ENCODE measurements at regions not wholly inside any gene's neighbourhood (a gene's known extent, or its start where the extent isn't known, plus 50 kb on each side); places are given as distances from the start of the nearest gene placed in this dataset.
"Not testable (repeated sequence)": the region's sequence is repeated elsewhere in the genome, so short reads cannot be mapped to it uniquely, and the experiment has no call there.

DNA sequence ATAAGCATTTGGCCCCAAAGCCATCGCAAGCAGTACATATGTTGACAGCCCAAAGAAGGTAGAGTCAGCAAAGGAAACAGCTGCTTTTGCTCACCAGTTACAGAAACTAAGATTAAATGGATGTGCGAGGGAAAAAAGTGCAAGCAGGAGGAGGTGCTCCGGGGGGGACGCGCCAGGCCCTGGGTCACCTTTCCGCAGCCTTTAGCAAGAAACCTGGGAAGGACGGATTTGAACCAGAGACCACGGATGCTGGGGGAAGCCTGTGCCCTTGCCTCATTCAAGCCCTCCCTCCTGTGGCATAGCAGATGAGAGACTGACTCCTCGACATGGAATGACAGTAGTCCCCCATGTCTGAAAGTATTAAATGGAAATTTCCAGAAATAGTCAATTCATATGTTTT lies 405.6 kb upstream of the PRKCQ start:
- TF ChIP-seq, protein P1, sequence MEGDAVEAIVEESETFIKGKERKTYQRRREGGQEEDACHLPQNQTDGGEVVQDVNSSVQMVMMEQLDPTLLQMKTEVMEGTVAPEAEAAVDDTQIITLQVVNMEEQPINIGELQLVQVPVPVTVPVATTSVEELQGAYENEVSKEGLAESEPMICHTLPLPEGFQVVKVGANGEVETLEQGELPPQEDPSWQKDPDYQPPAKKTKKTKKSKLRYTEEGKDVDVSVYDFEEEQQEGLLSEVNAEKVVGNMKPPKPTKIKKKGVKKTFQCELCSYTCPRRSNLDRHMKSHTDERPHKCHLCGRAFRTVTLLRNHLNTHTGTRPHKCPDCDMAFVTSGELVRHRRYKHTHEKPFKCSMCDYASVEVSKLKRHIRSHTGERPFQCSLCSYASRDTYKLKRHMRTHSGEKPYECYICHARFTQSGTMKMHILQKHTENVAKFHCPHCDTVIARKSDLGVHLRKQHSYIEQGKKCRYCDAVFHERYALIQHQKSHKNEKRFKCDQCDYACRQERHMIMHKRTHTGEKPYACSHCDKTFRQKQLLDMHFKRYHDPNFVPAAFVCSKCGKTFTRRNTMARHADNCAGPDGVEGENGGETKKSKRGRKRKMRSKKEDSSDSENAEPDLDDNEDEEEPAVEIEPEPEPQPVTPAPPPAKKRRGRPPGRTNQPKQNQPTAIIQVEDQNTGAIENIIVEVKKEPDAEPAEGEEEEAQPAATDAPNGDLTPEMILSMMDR (IDR thresholded peaks at IDR 0.05; ENCODE audit: partially characterized antibody, unreplicated experiment): no peak
- no peaks in the 10 kb centered on the region for H3K9me3 Mint-ChIP-seq (ENCODE audit: unreplicated experiment)

DNA sequence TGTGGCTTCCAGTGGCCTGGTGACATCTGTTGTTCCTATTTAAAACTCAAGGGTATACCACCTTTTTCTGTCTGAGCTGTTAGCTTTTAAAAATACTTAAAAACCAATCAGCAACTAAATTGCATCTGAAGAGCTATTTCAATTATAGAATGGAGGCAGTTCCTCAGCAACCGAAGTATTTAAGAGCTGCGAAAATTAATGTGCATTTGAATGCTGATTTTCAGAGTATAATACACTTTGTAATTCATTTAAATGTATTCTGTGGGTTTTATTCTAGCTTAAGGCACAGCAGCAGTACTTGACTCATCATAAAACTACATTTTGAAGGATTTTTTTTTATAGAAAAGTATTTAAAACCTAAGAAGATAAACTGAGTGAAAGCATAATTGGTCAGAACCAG lies 404.9 kb upstream of the PRKCQ start:
- Mint-ChIP-seq H3K4me3 (ENCODE audit: unreplicated experiment) (no peak overlapping the region), H3K27ac (ENCODE audit: unreplicated experiment) (no peak overlapping the region), H3K36me3 (ENCODE audit: unreplicated experiment) (no peaks in the 10 kb centered on the region), H3K27me3 (ENCODE audit: unreplicated experiment) (no peaks in the 10 kb centered on the region), H3K4me1 (ENCODE audit: low read depth, unreplicated experiment) (peaks cover 6% of the 10 kb centered on the region), H3K9me3 (ENCODE audit: unreplicated experiment) (no peaks in the 10 kb centered on the region)
- TF ChIP-seq, protein P1 (IDR thresholded peaks at IDR 0.05; ENCODE audit: partially characterized antibody, unreplicated experiment): no peak
- DNase-seq: no peak

More for the DNA sequence above, 405.6 kb upstream of the PRKCQ start:
- DNase-seq: no peak
- Mint-ChIP-seq H3K36me3 (ENCODE audit: unreplicated experiment) (no peaks in the 10 kb centered on the region), H3K27ac (ENCODE audit: unreplicated experiment) (no peak overlapping the region), H3K4me1 (ENCODE audit: low read depth, unreplicated experiment) (peaks cover 2% of the 10 kb centered on the region), H3K4me3 (ENCODE audit: unreplicated experiment) (no peak overlapping the region), H3K27me3 (ENCODE audit: unreplicated experiment) (no peaks in the 10 kb centered on the region)

DNA sequence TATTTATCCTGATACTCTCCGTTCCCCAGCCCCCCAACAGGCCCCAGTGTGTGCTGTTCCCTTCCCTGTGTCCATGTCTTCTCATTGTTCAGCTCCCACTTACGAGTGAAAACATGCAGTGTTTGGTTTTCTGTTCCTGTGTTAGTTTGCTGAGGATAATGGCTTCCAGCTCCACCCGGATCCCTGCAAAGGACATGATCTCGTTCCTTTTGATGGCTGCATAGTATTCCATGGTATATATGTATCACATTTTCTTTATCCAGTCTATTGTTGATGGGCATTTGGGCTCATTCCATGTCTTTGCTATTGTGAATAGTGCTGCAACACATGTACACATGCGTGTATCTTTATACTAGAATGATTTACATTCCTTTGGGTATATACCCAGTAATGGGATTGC lies 403.9 kb upstream of the PRKCQ start:
- H3K4me3 Mint-ChIP-seq (ENCODE audit: unreplicated experiment); DNase-seq; H3K9me3 Mint-ChIP-seq (ENCODE audit: unreplicated experiment); H3K27ac Mint-ChIP-seq (ENCODE audit: unreplicated experiment); H3K4me1 Mint-ChIP-seq (ENCODE audit: low read depth, unreplicated experiment); H3K27me3 Mint-ChIP-seq (ENCODE audit: unreplicated experiment); H3K36me3 Mint-ChIP-seq (ENCODE audit: unreplicated experiment): not testable (repeated sequence)

DNA sequence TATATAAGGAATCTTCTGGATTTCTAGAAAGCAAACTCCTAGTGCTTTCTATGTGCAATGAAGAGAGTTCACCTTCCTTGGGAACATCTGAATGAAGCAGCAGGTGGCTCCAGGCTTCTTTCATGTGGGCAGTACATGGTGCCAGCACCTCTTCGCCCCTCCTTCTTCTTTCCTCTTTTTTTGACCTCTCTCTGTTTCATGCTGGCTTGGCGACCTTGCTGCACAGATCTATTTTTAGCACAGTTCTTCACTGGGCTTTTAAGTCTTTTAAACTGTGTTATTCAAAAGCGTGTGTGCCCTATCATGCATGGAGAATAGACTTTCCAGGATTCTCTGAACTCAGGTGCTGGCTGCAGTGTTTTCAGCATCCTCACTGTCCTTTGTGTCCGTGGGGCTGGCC lies 400.3 kb upstream of the PRKCQ start:
- Mint-ChIP-seq H3K27ac (ENCODE audit: unreplicated experiment) (no peak overlapping the region), H3K9me3 (ENCODE audit: unreplicated experiment) (no peaks in the 10 kb centered on the region), H3K36me3 (ENCODE audit: unreplicated experiment) (no peaks in the 10 kb centered on the region), H3K27me3 (ENCODE audit: unreplicated experiment) (no peaks in the 10 kb centered on the region), H3K4me1 (ENCODE audit: low read depth, unreplicated experiment) (peaks cover 8% of the 10 kb centered on the region), H3K4me3 (ENCODE audit: unreplicated experiment) (no peak overlapping the region)
- TF ChIP-seq, protein P1 (IDR thresholded peaks at IDR 0.05; ENCODE audit: partially characterized antibody, unreplicated experiment): no peak
- no peak for DNase-seq

DNA sequence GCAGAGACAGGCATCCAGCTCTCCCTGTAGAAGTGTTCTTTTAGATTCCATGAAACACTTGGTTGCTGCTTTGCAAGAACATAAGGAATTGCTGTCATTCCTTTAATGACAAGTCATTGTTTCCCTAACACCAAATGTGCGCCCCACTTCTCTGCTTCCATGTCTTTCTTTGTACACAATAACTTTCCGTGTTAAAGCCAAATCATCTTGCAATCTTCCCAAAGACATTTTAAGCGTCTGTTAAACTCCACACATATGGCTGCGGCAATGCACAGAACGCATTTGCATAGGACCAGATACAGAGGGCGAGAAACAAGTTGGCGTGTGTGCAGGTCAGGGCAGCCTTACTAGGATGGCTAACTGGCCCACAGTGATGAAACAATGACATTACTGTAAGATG lies 399.3 kb upstream of the PRKCQ start:
- H3K4me1 Mint-ChIP-seq (ENCODE audit: low read depth, unreplicated experiment): peaks cover 8% of the 10 kb centered on the region
- no peaks in the 10 kb centered on the region for H3K36me3 Mint-ChIP-seq (ENCODE audit: unreplicated experiment)
- TF ChIP-seq, protein P1 (IDR thresholded peaks at IDR 0.05; ENCODE audit: partially characterized antibody, unreplicated experiment): no peak
- DNase-seq: no peak
- H3K4me3 Mint-ChIP-seq (ENCODE audit: unreplicated experiment): no peak overlapping the region
- no peaks in the 10 kb centered on the region for H3K9me3 Mint-ChIP-seq (ENCODE audit: unreplicated experiment)
- no peak overlapping the region for H3K27ac Mint-ChIP-seq (ENCODE audit: unreplicated experiment)
- H3K27me3 Mint-ChIP-seq (ENCODE audit: unreplicated experiment): no peaks in the 10 kb centered on the region

DNA sequence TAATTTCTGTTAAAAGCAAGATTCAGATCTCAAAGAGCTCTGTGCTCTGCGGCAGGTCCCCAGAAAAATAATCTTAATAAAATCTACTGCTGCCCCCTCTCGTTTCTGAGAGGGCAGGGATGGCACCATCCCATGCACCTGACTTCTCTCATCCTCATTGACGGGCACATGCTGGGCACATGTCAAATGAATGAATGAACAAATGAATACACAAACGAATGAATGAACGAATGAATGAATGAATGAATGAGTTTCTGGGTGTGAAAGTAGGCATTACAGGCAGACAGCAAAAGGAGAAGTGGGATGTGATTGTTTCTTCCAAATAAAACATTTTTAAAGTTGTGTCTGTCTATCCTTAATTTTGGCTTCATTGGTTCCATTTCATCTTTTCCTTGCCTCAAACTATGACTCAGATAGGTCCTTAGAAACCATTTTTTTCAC lies 398.1 kb upstream of the PRKCQ start:
- no peak for DNase-seq
- peaks cover 9% of the 10 kb centered on the region for H3K4me1 Mint-ChIP-seq (ENCODE audit: low read depth, unreplicated experiment)
- H3K9me3 Mint-ChIP-seq (ENCODE audit: unreplicated experiment): no peaks in the 10 kb centered on the region
- H3K27ac Mint-ChIP-seq (ENCODE audit: unreplicated experiment): no peak overlapping the region
- H3K4me3 Mint-ChIP-seq (ENCODE audit: unreplicated experiment): no peak overlapping the region
- no peaks in the 10 kb centered on the region for H3K36me3 Mint-ChIP-seq (ENCODE audit: unreplicated experiment)
- no peaks in the 10 kb centered on the region for H3K27me3 Mint-ChIP-seq (ENCODE audit: unreplicated experiment)
- TF ChIP-seq, protein P1 (IDR thresholded peaks at IDR 0.05; ENCODE audit: partially characterized antibody, unreplicated experiment): no peak

Measured in glutamatergic neuron (in vitro differentiated cells).